HG02571 (cell line): ENCODE measurements at regions not wholly inside any gene's neighbourhood (a gene's known extent, or its start where the extent isn't known, plus 50 kb on each side); places are given as distances from the start of the nearest gene placed in this dataset.
"Not testable (repeated sequence)": the region's sequence is repeated elsewhere in the genome, so short reads cannot be mapped to it uniquely, and the experiment has no call there.

Experiments used
- ATAC-seq: cut with Tn5 transposase; IDR thresholded peaks from one replicate; pipeline ENCODE4 v1.9.1; 2021; ENCODE audit warnings: mild to moderate bottlenecking, moderate library complexity; ENCODE audit not compliant: unreplicated experiment

GRCh38 chr1:219031809-219032208 is 141.9 kb upstream of the LYPLAL1 start:
- ATAC-seq: no peak

GRCh38 chr1:219038398-219038797 is 135.3 kb upstream of the LYPLAL1 start:
- ATAC-seq: no peak

- no peak for ATAC-seq
Measured at GRCh38 chr1:219039017-219039681, 134.5 kb upstream of the LYPLAL1 start.

GRCh38 chr1:219039682-219040154 is 134.0 kb upstream of the LYPLAL1 start:
- ATAC-seq: no peak

DNA sequence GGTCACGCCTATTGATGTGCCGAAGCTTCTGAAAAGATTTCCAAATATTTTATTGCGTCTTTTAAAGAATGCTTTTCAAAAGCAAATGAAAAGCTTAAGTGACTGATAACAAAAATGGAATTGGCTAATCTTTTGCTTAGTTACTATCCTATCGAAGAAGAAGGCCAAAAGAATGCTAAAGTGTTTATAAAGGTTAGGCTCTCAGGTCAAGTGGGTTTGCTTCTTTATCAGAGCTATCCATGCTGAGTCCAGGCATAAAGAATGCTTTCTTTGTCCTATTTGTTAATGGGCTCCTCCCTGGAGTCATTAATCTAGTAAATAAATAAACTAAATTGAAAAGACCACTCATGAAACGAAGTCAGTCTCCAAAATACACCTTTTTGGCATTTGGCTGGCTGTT is 133.4 kb upstream of the LYPLAL1 start:
- no peak for ATAC-seq

DNA sequence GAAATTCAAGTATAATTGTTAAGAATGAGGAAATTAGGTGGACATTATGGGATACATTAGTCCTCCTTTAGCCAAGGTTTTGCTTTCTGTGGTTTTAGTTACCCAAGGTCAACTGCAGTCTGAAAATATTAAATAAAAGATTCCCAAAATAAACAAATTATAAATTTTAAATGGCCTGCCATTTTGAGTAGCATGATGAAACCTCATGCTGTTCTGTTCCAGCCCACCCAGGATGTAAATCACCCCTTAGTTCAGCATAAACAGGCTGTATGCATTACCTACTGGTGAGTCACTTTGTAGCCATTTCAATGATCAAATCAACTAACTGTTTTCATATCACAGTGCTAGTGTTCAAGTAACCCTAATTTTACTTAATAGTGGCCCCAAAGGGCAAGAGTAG is 132.5 kb upstream of the LYPLAL1 start:
- no peak for ATAC-seq

- ATAC-seq: no peak
Measured at GRCh38 chr1:219041818-219042217, 131.9 kb upstream of the LYPLAL1 start.

GRCh38 chr1:219042769-219043168 is 130.9 kb upstream of the LYPLAL1 start:
- ATAC-seq: no peak

GRCh38 chr1:219045246-219045645 is 128.4 kb upstream of the LYPLAL1 start:
- ATAC-seq: no peak

DNA sequence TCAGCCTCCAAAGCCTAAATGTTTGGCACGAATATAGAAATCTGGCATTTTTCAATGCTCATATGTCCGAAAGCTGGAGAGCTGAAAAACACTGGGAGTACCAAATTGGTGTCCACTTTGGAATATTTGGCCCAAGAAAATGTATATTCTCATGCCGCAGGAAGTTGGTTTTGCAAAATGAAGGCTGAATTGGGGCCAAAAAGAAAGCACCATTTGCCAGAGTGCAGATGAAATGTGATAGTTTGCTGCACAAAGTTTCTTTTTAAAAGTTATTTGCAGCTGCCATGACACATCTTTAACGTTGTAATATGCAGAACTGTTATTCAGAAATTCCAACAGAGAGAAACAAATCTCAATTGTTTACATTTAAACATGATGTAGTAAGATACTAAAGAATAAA is 124.2 kb upstream of the LYPLAL1 start:
- ATAC-seq: no peak

DNA sequence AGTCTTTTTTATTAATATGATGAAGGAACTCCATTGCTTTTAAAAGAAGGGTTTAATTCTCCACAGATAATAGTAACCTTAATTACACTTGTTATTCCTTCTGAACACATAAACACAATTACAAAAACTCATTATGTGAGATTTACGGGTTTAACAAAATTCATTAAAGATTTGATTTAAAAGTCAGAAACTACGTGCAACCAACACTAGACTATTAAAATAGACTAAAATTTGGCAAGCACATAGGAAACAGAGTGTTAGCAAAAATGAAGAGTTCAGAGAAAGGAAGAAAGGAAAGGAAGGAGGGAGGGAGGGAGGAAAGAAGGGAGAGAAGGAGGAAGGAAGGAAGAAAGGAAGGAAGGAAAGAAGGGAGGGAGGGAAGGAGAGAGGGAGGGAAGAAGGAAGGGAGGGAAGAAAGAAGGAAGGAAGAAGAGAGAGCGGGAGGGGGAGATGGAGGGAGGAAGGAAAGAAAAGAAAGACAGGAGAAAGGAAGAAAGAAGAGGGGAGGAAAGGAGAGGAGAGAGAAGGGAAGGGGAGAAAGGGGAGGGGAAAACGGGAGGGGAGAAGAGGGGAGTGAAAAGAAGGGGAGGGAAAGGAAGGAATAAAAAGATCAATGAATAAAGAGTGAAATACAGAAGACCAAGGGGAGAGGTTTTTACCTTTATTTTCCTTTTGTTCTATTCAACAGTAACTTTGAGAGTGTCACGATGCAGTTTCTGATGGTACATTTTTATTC is 123.4 kb upstream of the LYPLAL1 start:
- ATAC-seq: no peak

GRCh38 chr1:219050822-219051125 is 122.9 kb upstream of the LYPLAL1 start:
- ATAC-seq: no peak

GRCh38 chr1:219051547-219051946 is 122.1 kb upstream of the LYPLAL1 start:
- no peak for ATAC-seq

DNA sequence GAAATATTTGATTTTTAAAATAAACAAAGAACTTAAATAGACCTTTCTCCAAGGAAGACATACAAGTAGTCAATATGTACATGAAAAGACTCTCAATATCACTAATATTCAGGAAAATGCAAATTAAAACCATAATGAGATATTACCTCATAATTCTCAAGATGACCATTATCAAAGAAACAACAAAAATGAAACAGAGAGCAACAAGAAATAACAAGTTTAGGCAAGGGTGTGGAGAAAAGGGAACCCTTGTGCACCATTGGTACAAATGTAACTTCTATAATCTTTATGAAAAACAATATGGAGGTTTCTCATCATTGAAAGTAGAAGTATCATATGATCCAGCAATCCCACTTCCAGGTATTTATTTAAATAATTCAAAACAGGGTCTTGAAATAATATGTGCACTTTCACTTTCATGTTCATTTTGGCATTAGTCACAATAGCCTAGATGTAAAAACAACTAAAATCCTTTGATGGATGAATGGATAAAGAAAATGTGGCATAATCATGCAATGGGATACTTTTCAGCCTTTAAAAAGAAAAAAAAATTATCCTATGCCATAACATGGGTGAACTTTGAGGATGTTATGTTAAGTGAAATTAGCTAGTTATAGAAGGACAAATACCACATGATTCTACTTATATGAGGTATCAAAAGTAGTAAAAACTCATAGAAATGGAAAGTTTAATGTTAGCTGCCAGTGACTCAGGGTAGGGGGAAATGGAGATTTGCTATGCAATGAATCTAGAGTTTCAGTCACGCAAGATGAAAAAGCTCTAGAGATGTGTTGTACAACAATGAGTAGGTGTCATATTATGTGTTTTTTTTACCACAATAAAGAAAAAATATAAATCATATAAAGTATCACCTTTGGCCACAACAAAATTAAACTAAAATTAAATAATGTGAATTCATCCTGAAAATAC is 114.5 kb upstream of the LYPLAL1 start:
- no peak for ATAC-seq

DNA sequence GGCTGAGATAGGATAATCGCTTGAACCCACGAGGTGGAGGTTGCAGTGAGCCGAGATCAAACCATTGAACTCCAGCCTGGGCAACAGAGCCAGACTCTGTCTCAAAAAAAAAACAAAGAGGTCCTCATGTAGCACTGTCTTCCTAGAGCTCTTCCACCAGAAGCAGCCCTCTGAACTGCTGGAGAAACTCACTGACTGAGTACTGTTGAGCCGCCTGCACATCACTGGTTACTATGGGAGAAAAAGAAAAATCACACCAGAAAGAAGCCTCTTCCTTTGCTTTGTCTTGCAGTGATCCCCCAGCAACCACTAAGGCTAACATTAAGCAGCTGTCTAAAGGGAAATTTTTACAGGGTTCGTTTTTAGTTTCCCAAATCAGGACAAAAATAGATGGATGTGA is 112.9 kb upstream of the LYPLAL1 start:
- no peak for ATAC-seq

DNA sequence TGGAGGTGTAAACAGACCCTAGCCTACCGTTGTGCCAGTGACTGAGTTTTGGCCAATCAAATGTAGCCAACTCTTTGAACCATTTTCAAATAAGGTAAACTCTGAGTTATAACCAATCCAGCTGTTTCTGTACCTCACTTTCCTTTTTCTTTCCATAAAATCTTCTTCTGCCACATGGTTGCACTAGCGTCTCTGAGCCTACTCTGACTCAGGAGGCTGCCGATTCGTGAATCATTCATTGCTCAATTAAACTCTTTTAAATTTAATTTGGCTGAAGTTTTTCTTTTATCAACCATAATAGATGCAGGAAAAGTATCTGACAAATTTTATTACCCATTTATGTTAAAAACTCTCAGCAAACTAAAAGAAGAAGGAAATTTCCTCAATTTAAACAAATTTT is 111.5 kb upstream of the LYPLAL1 start:
- ATAC-seq: no peak

GRCh38 chr1:219066098-219066497 is 107.6 kb upstream of the LYPLAL1 start:
- ATAC-seq: no peak

- ATAC-seq: no peak
Measured at GRCh38 chr1:219066631-219067349, 106.9 kb upstream of the LYPLAL1 start.

- ATAC-seq: no peak
Measured at GRCh38 chr1:219067350-219067712, 106.3 kb upstream of the LYPLAL1 start.

DNA sequence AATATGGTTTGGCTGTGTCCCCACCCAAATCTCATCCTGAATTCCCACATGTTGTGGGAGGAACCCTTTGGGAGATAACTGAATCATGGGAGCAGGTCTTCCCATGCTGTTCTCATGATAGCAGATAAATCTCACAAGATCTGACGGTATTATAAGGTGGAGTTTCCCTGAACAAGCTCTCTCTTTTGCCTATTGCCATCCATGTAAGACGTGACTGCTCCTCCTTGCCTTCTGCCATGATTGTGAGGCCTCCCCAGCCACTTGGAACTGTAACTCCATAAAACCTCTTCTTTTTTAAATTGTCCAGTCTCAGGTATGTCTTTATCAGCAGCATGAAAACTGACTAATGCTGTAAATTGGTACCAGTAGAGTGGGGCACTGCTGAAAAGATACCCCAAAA is 103.3 kb upstream of the LYPLAL1 start:
- not testable (repeated sequence) for ATAC-seq

DNA sequence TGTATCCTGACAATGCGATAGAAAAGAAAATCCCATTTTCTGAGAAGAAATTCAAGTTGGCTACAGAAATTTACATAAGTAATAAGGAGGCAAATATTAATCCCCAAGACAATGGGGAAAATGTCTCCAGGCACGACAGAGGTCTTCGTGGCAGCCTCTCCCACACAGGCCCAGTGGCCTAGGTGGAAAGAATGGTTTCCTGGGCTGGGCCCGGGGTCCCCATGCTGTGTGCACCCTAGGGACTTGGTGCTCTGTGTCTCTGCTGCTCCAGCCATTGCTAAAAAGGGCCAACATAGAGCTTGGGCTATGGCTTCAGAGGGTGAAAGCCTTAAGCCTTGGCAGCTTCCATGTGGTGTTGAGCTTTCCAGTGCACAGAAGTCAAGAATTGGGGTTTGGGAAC is 102.5 kb upstream of the LYPLAL1 start:
- ATAC-seq: no peak
